Activated CD4-positive, alpha-beta memory T cell treated with anti-CD3 and anti-CD28 coated beads for 36 hours (primary cell): ENCODE measurements at regions not wholly inside any gene's neighbourhood (a gene's known extent, or its start where the extent isn't known, plus 50 kb on each side); places are given as distances from the start of the nearest gene placed in this dataset.

Experiments used
- CTCF ChIA-PET: fragments of 350-600 bp; sonication (Branson Sonifier 250); formaldehyde crosslinking; loops from one replicate; lab custom pipeline; 2021; ENCODE audit warnings: antibody characterized with exemption, inconsistent platforms; lab: Charles Lee
- POLR2A ChIA-PET: fragments of 350-600 bp; sonication (Branson Sonifier 250); formaldehyde crosslinking; loops from one replicate; lab custom pipeline; 2021; ENCODE audit warnings: antibody characterized with exemption; lab: Charles Lee
- DNase-seq: peaks from one replicate; pipeline ENCODE4 v3.0.0-alpha.2; 2020
- H3K27ac Mint-ChIP-seq: one replicate; pipeline ENCODE4 v1.8.0; 2021; ENCODE audit warnings: mixed read lengths
- H3K27me3 Mint-ChIP-seq: one replicate; pipeline ENCODE4 v1.8.0; 2021; ENCODE audit warnings: mixed read lengths
- H3K36me3 Mint-ChIP-seq: one replicate; pipeline ENCODE4 v1.8.0; 2021; ENCODE audit warnings: mixed read lengths
- H3K4me1 Mint-ChIP-seq: one replicate; pipeline ENCODE4 v1.8.0; 2021; ENCODE audit warnings: low read depth, mixed read lengths
- H3K4me3 Mint-ChIP-seq: one replicate; pipeline ENCODE4 v1.8.0; 2021; ENCODE audit warnings: mild to moderate bottlenecking, mixed read lengths
- H3K9me3 Mint-ChIP-seq: one replicate; pipeline ENCODE4 v1.8.0; 2021; ENCODE audit warnings: mixed read lengths
- intact Hi-C: fragments of 100-400 bp; cut with micrococcal nuclease; formaldehyde crosslinking; loops from one replicate; pipeline ENCODE4 v1.15.1; 2023

- H3K4me3 Mint-ChIP-seq, result no peak overlapping the region
- no peaks in the 10 kb centered on the region for H3K4me1 Mint-ChIP-seq
- intact Hi-C loops, result no loop called here
- H3K27ac Mint-ChIP-seq, result no peak overlapping the region
- peaks cover 2% of the 10 kb centered on the region for H3K36me3 Mint-ChIP-seq
- ChIA-PET CTCF (no interaction called here), POLR2A (no interaction called here)
- H3K9me3 Mint-ChIP-seq, result peaks cover 21% of the 10 kb centered on the region
- peaks cover 18% of the 10 kb centered on the region for H3K27me3 Mint-ChIP-seq
- DNase-seq, result no peak
Observed at GRCh38 chr7:22618528-22618927, 108.5 kb upstream of the IL6 start.

GRCh38 chr7:22617166-22617565, 109.8 kb upstream of the IL6 start:
- no peak overlapping the region for H3K27ac Mint-ChIP-seq
- no peak overlapping the region for H3K4me3 Mint-ChIP-seq
- ChIA-PET POLR2A (no interaction called here), CTCF (no interaction called here)
- peaks cover 2% of the 10 kb centered on the region for H3K36me3 Mint-ChIP-seq
- intact Hi-C loops, result no loop called here
- H3K9me3 Mint-ChIP-seq, result peaks cover 21% of the 10 kb centered on the region
- no peaks in the 10 kb centered on the region for H3K4me1 Mint-ChIP-seq
- no peak for DNase-seq
- peaks cover 24% of the 10 kb centered on the region for H3K27me3 Mint-ChIP-seq

GRCh38 chr7:22613496-22613895, 113.5 kb upstream of the IL6 start:
- POLR2A ChIA-PET, result interaction anchor here (0.6 kb wide), 1 partner anchor 66 kb away, joined by 3 read pairs; no protein-coding TSS in a partner anchor
- intact Hi-C loops, result no loop called here

GRCh38 chr7:22612776-22613175, 112.8 kb upstream of the STEAP1B start:
- ChIA-PET POLR2A (interaction anchor here (0.6 kb wide), 1 partner anchor 67 kb away, joined by 3 read pairs; no protein-coding TSS in a partner anchor), CTCF (no interaction called here)
- H3K27me3 Mint-ChIP-seq, result peaks cover 28% of the 10 kb centered on the region

More at GRCh38 chr7:22613496-22613895, 113.5 kb upstream of the IL6 start:
- CTCF ChIA-PET, result no interaction called here
- Mint-ChIP-seq H3K9me3 (peaks cover 18% of the 10 kb centered on the region), H3K4me3 (no peak overlapping the region), H3K36me3 (peaks cover 2% of the 10 kb centered on the region), H3K27me3 (peaks cover 28% of the 10 kb centered on the region), H3K27ac (no peak overlapping the region), H3K4me1 (no peaks in the 10 kb centered on the region)
- DNase-seq, result no peak

GRCh38 chr7:22611758-22612079, 111.7 kb upstream of the STEAP1B start:
- ChIA-PET POLR2A (interaction anchor here (0.6 kb wide), 1 partner anchor 1770 kb away, joined by 3 read pairs; no protein-coding TSS in a partner anchor), CTCF (interaction anchor here (2.2 kb wide), 1 partner anchor 51 kb away, joined by 7 read pairs; no protein-coding TSS in a partner anchor)
- intact Hi-C loops, result no loop called here
- Mint-ChIP-seq H3K36me3 (no peaks in the 10 kb centered on the region), H3K4me1 (no peaks in the 10 kb centered on the region), H3K9me3 (peaks cover 1% of the 10 kb centered on the region), H3K4me3 (no peak overlapping the region), H3K27ac (no peak overlapping the region), H3K27me3 (peaks cover 26% of the 10 kb centered on the region)
- no peak for DNase-seq

More at GRCh38 chr7:22612776-22613175, 112.8 kb upstream of the STEAP1B start:
- peaks cover 11% of the 10 kb centered on the region for H3K9me3 Mint-ChIP-seq
- no peaks in the 10 kb centered on the region for H3K4me1 Mint-ChIP-seq
- H3K27ac Mint-ChIP-seq, result no peak overlapping the region
- intact Hi-C loops, result no loop called here
- peaks cover 2% of the 10 kb centered on the region for H3K36me3 Mint-ChIP-seq
- DNase-seq, result no peak
- no peak overlapping the region for H3K4me3 Mint-ChIP-seq

GRCh38 chr7:22610951-22611757, 111.2 kb upstream of the STEAP1B start:
- H3K27ac Mint-ChIP-seq, result no peak overlapping the region
- no peaks in the 10 kb centered on the region for H3K4me1 Mint-ChIP-seq
- no peak for DNase-seq
- no peaks in the 10 kb centered on the region for H3K36me3 Mint-ChIP-seq
- no peaks in the 10 kb centered on the region for H3K9me3 Mint-ChIP-seq
- POLR2A ChIA-PET, result no interaction called here
- CTCF ChIA-PET, result interaction anchor here (1.2 to 2.2 kb wide), 2 partner anchors 16 to 51 kb away, joined by 3 to 7 read pairs; no protein-coding TSS in a partner anchor
- H3K4me3 Mint-ChIP-seq, result no peak overlapping the region
- H3K27me3 Mint-ChIP-seq, result peaks cover 26% of the 10 kb centered on the region
- intact Hi-C loops, result no loop called here

- no peaks in the 10 kb centered on the region for H3K36me3 Mint-ChIP-seq
- DNase-seq, result no peak
- intact Hi-C loops, result no loop called here
- H3K4me3 Mint-ChIP-seq, result no peak overlapping the region
- CTCF ChIA-PET, result interaction anchor here (1.2 to 2.2 kb wide), 2 partner anchors 15 to 50 kb away, joined by 3 to 7 read pairs; no protein-coding TSS in a partner anchor
- peaks cover 24% of the 10 kb centered on the region for H3K27me3 Mint-ChIP-seq
- no peak overlapping the region for H3K27ac Mint-ChIP-seq
- H3K9me3 Mint-ChIP-seq, result no peaks in the 10 kb centered on the region
- POLR2A ChIA-PET, result no interaction called here
- H3K4me1 Mint-ChIP-seq, result no peaks in the 10 kb centered on the region
Observed at GRCh38 chr7:22610263-22610662, 110.3 kb upstream of the STEAP1B start.

- no peaks in the 10 kb centered on the region for H3K9me3 Mint-ChIP-seq
- no peaks in the 10 kb centered on the region for H3K4me1 Mint-ChIP-seq
- ChIA-PET CTCF (no interaction called here), POLR2A (no interaction called here)
- H3K4me3 Mint-ChIP-seq, result no peak overlapping the region
- no peaks in the 10 kb centered on the region for H3K36me3 Mint-ChIP-seq
- DNase-seq, result no peak
- intact Hi-C loops, result no loop called here
- no peak overlapping the region for H3K27ac Mint-ChIP-seq
- peaks cover 11% of the 10 kb centered on the region for H3K27me3 Mint-ChIP-seq
Observed at GRCh38 chr7:22607180-22607579, 107.2 kb upstream of the STEAP1B start.

- ChIA-PET POLR2A (no interaction called here), CTCF (interaction anchor here (0.6 kb wide), 1 partner anchor 9 kb away, joined by 3 read pairs; no protein-coding TSS in a partner anchor)
- no peaks in the 10 kb centered on the region for H3K4me1 Mint-ChIP-seq
- no peaks in the 10 kb centered on the region for H3K36me3 Mint-ChIP-seq
- intact Hi-C loops, result no loop called here
- no peak overlapping the region for H3K27ac Mint-ChIP-seq
- DNase-seq, result no peak
- no peaks in the 10 kb centered on the region for H3K9me3 Mint-ChIP-seq
- H3K4me3 Mint-ChIP-seq, result no peak overlapping the region
- peaks cover 9% of the 10 kb centered on the region for H3K27me3 Mint-ChIP-seq
Observed at GRCh38 chr7:22604246-22604645, 104.3 kb upstream of the STEAP1B start.

- no peaks in the 10 kb centered on the region for H3K36me3 Mint-ChIP-seq
- ChIA-PET POLR2A (no interaction called here), CTCF (no interaction called here)
- no peaks in the 10 kb centered on the region for H3K9me3 Mint-ChIP-seq
- no peak overlapping the region for H3K27ac Mint-ChIP-seq
- no peak overlapping the region for H3K4me3 Mint-ChIP-seq
- peaks cover 13% of the 10 kb centered on the region for H3K27me3 Mint-ChIP-seq
- intact Hi-C loops, result no loop called here
- no peaks in the 10 kb centered on the region for H3K4me1 Mint-ChIP-seq
- DNase-seq, result no peak
Observed at GRCh38 chr7:22601812-22602565, 102.0 kb upstream of the STEAP1B start.

GRCh38 chr7:22601408-22601807, 101.4 kb upstream of the STEAP1B start:
- ChIA-PET POLR2A (no interaction called here), CTCF (no interaction called here)
- no peak overlapping the region for H3K4me3 Mint-ChIP-seq
- H3K9me3 Mint-ChIP-seq, result no peaks in the 10 kb centered on the region
- peaks cover 13% of the 10 kb centered on the region for H3K27me3 Mint-ChIP-seq
- no peak overlapping the region for H3K27ac Mint-ChIP-seq
- no peaks in the 10 kb centered on the region for H3K4me1 Mint-ChIP-seq
- no peak for DNase-seq
- intact Hi-C loops, result no loop called here
- H3K36me3 Mint-ChIP-seq, result no peaks in the 10 kb centered on the region

- intact Hi-C loops, result no loop called here
- Mint-ChIP-seq H3K4me1 (no peaks in the 10 kb centered on the region), H3K9me3 (no peaks in the 10 kb centered on the region), H3K27ac (no peak overlapping the region), H3K27me3 (peaks cover 13% of the 10 kb centered on the region), H3K36me3 (no peaks in the 10 kb centered on the region), H3K4me3 (no peak overlapping the region)
- ChIA-PET CTCF (no interaction called here), POLR2A (no interaction called here)
- DNase-seq, result no peak
Observed at GRCh38 chr7:22601003-22601402, 101.0 kb upstream of the STEAP1B start.
